ENCODE measurements at regions not wholly inside any gene's neighbourhood (a gene's known extent, or its start where the extent isn't known, plus 50 kb on each side); places are given as distances from the start of the nearest gene placed in this dataset.
"Not testable (repeated sequence)": the region's sequence is repeated elsewhere in the genome, so short reads cannot be mapped to it uniquely, and the experiment has no call there.

GRCh38 chr2:90218534-90218933 is 1527.1 kb downstream of the RPIA start:
- not testable (repeated sequence) for TF ChIP-seq CTCF (IDR thresholded peaks at IDR 0.05); REST (IDR thresholded peaks at IDR 0.05; ENCODE audit: insufficient read depth in 1 of 2, low read depth in 2 of 2, low read length in 1 of 2); POLR2AphosphoS5 (IDR thresholded peaks at IDR 0.05; ENCODE audit: low read depth, low read length); SIN3A (IDR thresholded peaks at IDR 0.05; ENCODE audit: borderline replicate concordance, insufficient read depth, low read depth, low read length)

Measured in Panc1 (cell line).